ENCODE measurements at regions not wholly inside any gene's neighbourhood (a gene's known extent, or its start where the extent isn't known, plus 50 kb on each side); places are given as distances from the start of the nearest gene placed in this dataset.

GRCh38 chr10:106312087-106312486 lies 852.4 kb downstream of the SORCS1 start:
- TF ChIP-seq CTCF (IDR thresholded peaks at IDR 0.05) (no peak), POLR2A (IDR thresholded peaks at IDR 0.05) (no peak), POLR2AphosphoS5 (IDR thresholded peaks at IDR 0.05) (no peak)
